SU-DHL-6 (cell line): ENCODE measurements at regions not wholly inside any gene's neighbourhood (a gene's known extent, or its start where the extent isn't known, plus 50 kb on each side); places are given as distances from the start of the nearest gene placed in this dataset.

ENCODE experiments used
- CTCF ChIP-seq: fragments of 200-600 bp; sonication (generic); IDR thresholded peaks from one replicate; pipeline ENCODE4 v1.5.1; 2017; ENCODE audit warnings: antibody characterized with exemption, mild to moderate bottlenecking, low read length, moderate library complexity; ENCODE audit not compliant: insufficient read depth, poor library complexity, severe bottlenecking
- EZH2phosphoT487 ChIP-seq: fragments of 200-600 bp; sonication (generic), shearing (Covaris generic); conservative IDR thresholded peaks from 2 replicates; pipeline ENCODE4 v1.6.1; 2018; ENCODE audit warnings: mild to moderate bottlenecking, antibody characterized with exemption, low read length, moderate library complexity, mixed read lengths

- no peak for TF ChIP-seq CTCF
- no peak for TF ChIP-seq EZH2phosphoT487
These were observed 318.3 kb downstream of the CBLN1 start for GRCh38 chr16:48963306-48963705.
